HUES48 (cell line): ENCODE measurements at regions not wholly inside any gene's neighbourhood (a gene's known extent, or its start where the extent isn't known, plus 50 kb on each side); places are given as distances from the start of the nearest gene placed in this dataset.
"Not testable (repeated sequence)": the region's sequence is repeated elsewhere in the genome, so short reads cannot be mapped to it uniquely, and the experiment has no call there.

Source experiments
- H3K27ac ChIP-seq: one replicate; pipeline ENCODE4 v1.7.0; 2013; ENCODE audit warnings: low read depth, low read length, inconsistent platforms
- H3K27me3 ChIP-seq: 2 replicates; pipeline ENCODE4 v1.6.1; 2013; ENCODE audit warnings: mild to moderate bottlenecking, low read length; ENCODE audit not compliant: control insufficient read depth, insufficient read depth
- H3K36me3 ChIP-seq: 2 replicates; pipeline ENCODE4 v1.6.1; 2013; ENCODE audit warnings: low read length; ENCODE audit not compliant: control insufficient read depth, insufficient read depth
- H3K4me1 ChIP-seq: 2 replicates; pipeline ENCODE4 v1.6.1; 2013; ENCODE audit warnings: mild to moderate bottlenecking, low read length; ENCODE audit not compliant: control insufficient read depth, insufficient read depth
- H3K4me3 ChIP-seq: 2 replicates; pipeline ENCODE4 v1.5.1; 2013; ENCODE audit warnings: mild to moderate bottlenecking, low read depth, low read length
- H3K9ac ChIP-seq: 2 replicates; pipeline ENCODE4 v1.6.1; 2013; ENCODE audit warnings: mild to moderate bottlenecking, low read depth, low read length, moderate library complexity
- H3K9me3 ChIP-seq: 2 replicates; pipeline ENCODE4 v1.6.1; 2013; ENCODE audit warnings: low read length; ENCODE audit not compliant: control insufficient read depth, insufficient read depth

DNA sequence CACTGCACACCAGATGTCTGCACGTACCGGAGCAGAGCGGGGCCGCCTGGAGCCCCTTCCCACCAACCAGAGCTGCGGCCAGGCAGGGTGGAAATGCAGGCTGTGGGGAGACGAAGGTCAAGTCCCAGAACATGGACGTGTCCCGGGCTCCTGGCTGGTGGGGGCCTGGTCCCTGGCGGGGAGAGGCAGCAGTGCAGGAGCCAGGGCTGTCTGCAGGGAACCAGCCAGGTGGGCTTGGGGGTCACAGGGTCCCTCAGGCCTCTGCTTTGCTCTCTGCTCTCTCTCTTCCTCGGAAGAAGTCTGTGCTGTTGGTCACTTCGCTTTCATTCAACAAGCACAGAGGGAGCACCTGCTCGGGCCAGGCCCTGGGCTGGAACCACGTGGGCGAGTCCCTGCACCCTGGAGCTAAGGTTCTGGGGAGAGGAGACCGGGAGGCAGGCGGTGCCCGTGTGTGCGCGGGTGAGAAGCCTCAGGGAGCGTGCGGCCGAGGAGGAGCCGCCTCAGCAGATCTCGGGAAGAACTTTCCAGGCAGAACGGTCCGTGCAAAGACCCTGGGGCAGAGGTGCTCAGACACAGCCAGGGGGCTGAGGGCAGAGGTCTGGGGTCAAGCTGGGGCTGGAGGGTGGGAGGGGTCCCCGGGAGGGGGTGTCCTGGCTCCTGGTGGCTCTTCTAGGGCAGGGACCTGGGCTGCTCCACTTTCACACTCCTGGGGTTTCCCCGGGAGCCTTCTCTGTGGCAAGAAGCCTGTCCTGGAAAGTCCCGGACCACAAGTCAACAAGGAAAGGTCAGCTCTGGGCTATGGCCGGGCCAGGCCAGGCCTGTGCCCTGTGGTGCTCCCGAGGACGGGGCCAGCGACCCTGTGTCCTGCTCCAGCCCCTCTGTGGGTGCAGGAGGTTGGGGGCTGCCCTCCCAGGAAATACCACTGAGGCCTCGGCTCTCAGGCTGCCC is 5431.0 kb upstream of the TPTE start:
- not testable (repeated sequence) for H3K4me3 ChIP-seq, H3K4me1 ChIP-seq, H3K9me3 ChIP-seq, H3K9ac ChIP-seq, H3K27ac ChIP-seq, H3K36me3 ChIP-seq, H3K27me3 ChIP-seq

DNA sequence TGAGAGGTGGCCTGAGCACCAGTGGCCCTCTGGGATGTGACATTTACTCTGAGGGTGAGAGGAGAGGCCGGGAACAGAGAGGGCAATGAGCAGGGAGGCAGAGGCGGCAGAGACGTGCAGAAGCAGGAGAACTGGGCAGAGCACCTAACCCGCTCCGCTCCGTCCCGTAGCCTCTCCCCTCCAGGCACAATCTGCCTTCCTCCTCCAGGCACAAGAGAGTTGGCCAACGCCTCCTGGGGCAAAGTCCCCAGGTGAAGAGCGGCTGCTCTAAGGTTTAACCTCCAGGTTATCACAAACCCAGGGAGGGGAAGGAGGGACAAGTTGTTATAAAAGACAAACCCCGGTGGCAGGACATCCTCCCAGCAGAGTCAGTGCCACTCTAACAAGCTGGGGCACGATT is 5430.1 kb upstream of the TPTE start:
- H3K27me3 ChIP-seq, H3K36me3 ChIP-seq, H3K9me3 ChIP-seq, H3K4me1 ChIP-seq, H3K4me3 ChIP-seq, H3K27ac ChIP-seq, H3K9ac ChIP-seq: not testable (repeated sequence)

DNA sequence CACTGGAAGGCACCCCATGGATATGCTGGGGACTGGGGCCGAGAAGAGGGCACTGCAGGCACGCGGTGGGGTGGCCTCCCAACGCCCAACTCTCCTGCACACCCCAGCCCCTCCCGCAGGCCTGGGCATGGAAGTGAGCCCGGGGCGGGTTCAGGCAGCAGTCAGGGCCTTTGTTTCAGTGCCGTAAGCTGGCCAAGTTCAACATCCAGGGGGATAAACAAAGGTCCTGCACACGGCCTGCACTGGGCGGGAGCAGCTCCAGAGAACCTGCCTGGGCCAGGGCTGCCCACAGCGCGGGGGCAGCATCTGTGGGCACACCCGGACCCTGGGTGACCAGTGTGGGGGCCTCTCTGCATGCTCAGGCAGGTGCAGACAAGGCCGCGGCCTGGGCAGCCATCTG is 5425.8 kb upstream of the TPTE start:
- not testable (repeated sequence) for H3K27ac ChIP-seq, H3K4me1 ChIP-seq, H3K9ac ChIP-seq, H3K4me3 ChIP-seq, H3K27me3 ChIP-seq, H3K9me3 ChIP-seq, H3K36me3 ChIP-seq

- not testable (repeated sequence) for H3K9me3 ChIP-seq, H3K9ac ChIP-seq, H3K27ac ChIP-seq, H3K36me3 ChIP-seq, H3K4me3 ChIP-seq, H3K4me1 ChIP-seq, H3K27me3 ChIP-seq
These were observed 5423.2 kb upstream of the TPTE start for GRCh38 chr21:5098010-5098743.

GRCh38 chr21:5100604-5101174 is 5420.7 kb upstream of the TPTE start:
- H3K4me1 ChIP-seq, H3K27me3 ChIP-seq, H3K27ac ChIP-seq, H3K4me3 ChIP-seq, H3K9me3 ChIP-seq, H3K9ac ChIP-seq, H3K36me3 ChIP-seq: not testable (repeated sequence)

DNA sequence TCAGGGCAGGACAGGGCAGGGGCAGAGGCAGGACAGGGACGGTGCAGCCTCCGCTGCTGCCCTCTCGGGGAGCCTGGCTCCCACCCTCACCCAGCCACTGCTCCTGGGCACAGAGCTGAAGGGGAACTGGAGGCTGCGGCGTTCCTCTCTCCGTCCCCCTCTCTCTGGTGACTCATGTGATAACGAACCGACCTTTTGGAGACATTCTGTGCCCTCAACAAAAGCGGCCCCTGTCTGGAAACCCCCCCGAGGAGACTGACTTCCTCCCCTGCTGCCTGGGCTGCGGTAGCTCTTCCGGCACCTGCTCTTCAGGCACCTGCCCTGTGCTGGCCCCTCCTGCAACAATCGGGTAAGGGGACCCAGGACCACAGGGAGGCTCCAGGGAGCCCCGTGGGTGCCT is 5419.6 kb upstream of the TPTE start:
- H3K4me1 ChIP-seq, H3K36me3 ChIP-seq, H3K9me3 ChIP-seq, H3K4me3 ChIP-seq, H3K9ac ChIP-seq, H3K27ac ChIP-seq, H3K27me3 ChIP-seq: not testable (repeated sequence)

- H3K4me3 ChIP-seq, H3K36me3 ChIP-seq, H3K9me3 ChIP-seq, H3K9ac ChIP-seq, H3K27me3 ChIP-seq, H3K4me1 ChIP-seq, H3K27ac ChIP-seq: not testable (repeated sequence)
These were observed 5417.4 kb upstream of the TPTE start for GRCh38 chr21:5103880-5104561.

- H3K4me3 ChIP-seq, H3K36me3 ChIP-seq, H3K27me3 ChIP-seq, H3K27ac ChIP-seq, H3K9ac ChIP-seq, H3K4me1 ChIP-seq, H3K9me3 ChIP-seq: not testable (repeated sequence)
These were observed 5416.8 kb upstream of the TPTE start for GRCh38 chr21:5104562-5104928.

GRCh38 chr21:5105939-5106708 is 5415.3 kb upstream of the TPTE start:
- H3K27me3 ChIP-seq, H3K4me1 ChIP-seq, H3K9ac ChIP-seq, H3K36me3 ChIP-seq, H3K4me3 ChIP-seq, H3K9me3 ChIP-seq, H3K27ac ChIP-seq: not testable (repeated sequence)

GRCh38 chr21:5106767-5107464 is 5414.5 kb upstream of the TPTE start:
- not testable (repeated sequence) for H3K27me3 ChIP-seq, H3K4me3 ChIP-seq, H3K9ac ChIP-seq, H3K9me3 ChIP-seq, H3K27ac ChIP-seq, H3K36me3 ChIP-seq, H3K4me1 ChIP-seq
